ENCODE measurements at regions not wholly inside any gene's neighbourhood (a gene's known extent, or its start where the extent isn't known, plus 50 kb on each side); places are given as distances from the start of the nearest gene placed in this dataset.

DNA sequence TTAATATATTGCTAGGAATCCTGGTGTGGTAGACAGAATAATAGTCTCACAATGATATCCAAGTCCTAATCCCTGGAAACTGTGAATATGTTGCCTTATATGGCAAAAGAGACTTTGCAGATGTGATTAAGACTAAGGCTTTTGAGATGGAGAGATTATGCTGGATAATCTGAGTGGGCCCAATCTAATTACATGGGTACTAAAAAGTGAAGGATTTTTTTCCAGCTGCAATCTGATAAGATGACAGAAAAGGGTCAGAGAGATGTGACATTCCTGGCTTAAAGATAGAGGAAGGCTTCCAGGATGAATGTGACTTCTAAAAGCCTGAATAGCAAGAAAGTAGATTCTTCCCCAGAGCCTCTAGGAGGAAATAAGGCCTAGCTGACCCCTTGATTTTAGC is 80.7 kb upstream of the MPDZ start:
- TF ChIP-seq POLR2A (IDR thresholded peaks at IDR 0.05), result no peak
- TF ChIP-seq, protein P1, sequence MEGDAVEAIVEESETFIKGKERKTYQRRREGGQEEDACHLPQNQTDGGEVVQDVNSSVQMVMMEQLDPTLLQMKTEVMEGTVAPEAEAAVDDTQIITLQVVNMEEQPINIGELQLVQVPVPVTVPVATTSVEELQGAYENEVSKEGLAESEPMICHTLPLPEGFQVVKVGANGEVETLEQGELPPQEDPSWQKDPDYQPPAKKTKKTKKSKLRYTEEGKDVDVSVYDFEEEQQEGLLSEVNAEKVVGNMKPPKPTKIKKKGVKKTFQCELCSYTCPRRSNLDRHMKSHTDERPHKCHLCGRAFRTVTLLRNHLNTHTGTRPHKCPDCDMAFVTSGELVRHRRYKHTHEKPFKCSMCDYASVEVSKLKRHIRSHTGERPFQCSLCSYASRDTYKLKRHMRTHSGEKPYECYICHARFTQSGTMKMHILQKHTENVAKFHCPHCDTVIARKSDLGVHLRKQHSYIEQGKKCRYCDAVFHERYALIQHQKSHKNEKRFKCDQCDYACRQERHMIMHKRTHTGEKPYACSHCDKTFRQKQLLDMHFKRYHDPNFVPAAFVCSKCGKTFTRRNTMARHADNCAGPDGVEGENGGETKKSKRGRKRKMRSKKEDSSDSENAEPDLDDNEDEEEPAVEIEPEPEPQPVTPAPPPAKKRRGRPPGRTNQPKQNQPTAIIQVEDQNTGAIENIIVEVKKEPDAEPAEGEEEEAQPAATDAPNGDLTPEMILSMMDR (IDR thresholded peaks at IDR 0.05), result no peak

Measured in uterus (tissue), 2 donors.